ENCODE measurements at regions not wholly inside any gene's neighbourhood (a gene's known extent, or its start where the extent isn't known, plus 50 kb on each side); places are given as distances from the start of the nearest gene placed in this dataset.

DNA sequence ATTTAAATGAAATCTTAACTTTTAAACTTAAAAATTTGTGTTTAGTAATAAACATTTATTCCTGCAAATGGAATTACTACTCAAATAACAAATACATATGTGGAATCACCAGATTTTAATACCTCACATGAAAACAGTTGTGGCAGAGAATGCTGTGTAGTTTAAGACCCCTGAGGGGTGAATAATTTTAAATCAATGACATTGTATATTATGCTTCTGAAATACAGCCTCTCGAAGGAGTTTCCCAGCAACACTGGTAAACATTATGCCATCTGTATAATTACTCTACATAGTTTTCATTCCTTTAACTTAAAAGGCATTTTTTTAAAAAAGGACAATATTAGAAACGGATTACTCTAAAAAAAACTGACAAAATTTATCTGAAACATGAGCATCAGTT, 2313.3 kb downstream of the ARAP2 start:
- WGBS (ENCODE audit: insufficient coverage): no CpG with 5 or more reads among the region's 2 CpGs
- Histone ChIP-seq H3K4me2 (replicated peaks; ENCODE audit: extremely low read depth, low read length, poor library complexity, severe bottlenecking) (no peak overlapping the region), H3K36me3 (replicated peaks in 1 of 2; ENCODE audit: control insufficient read depth in 1 of 2, insufficient read depth in 2 of 2, low read length in 2 of 2) (no peaks in the 10 kb centered on the region), H3K27me3 (ENCODE audit: control insufficient read depth in 2 of 2, insufficient read depth in 2 of 2, low read length in 2 of 2) (no peaks in the 10 kb centered on the region), H3K27ac (ENCODE audit: low read depth in 1 of 2, low read length in 2 of 2) (no peak overlapping the region), H3K4me1 (ENCODE audit: control insufficient read depth in 1 of 2, insufficient read depth in 2 of 2, low read length in 2 of 2) (no peaks in the 10 kb centered on the region), H2AFZ (ENCODE audit: insufficient read depth, low read depth, low read length, poor library complexity, severe bottlenecking) (no peak overlapping the region), H3K79me2 (ENCODE audit: insufficient read depth, low read length) (no peaks in the 10 kb centered on the region), H3K4me3 (replicated peaks in 1 of 3; ENCODE audit: low read depth in 2 of 3, low read length in 3 of 3) (no peak overlapping the region), H3K9ac (ENCODE audit: insufficient read depth, low read length, poor library complexity, severe bottlenecking) (no peak overlapping the region), H4K20me1 (ENCODE audit: insufficient read depth, low read length) (no peaks in the 10 kb centered on the region), H3K9me3 (replicated peaks in 1 of 2; ENCODE audit: control insufficient read depth in 1 of 2, insufficient read depth in 1 of 2, low read length in 2 of 2) (no peaks in the 10 kb centered on the region)
- Mint-ChIP-seq H3K27me3 (ENCODE audit: low read depth in 3 of 3) (peaks cover 0 to 2% (median 2%) of the 10 kb centered on the region in 3 donors), H3K4me3 (no peak overlapping the region), H3K27ac (no peak overlapping the region), H3K4me1 (no peaks in the 10 kb centered on the region), H3K9me3 (peaks cover 0 to 5% (median 0%) of the 10 kb centered on the region in 7 donors), H3K36me3 (no peaks in the 10 kb centered on the region)
- intact Hi-C loops (cut with micrococcal nuclease): no loop called here
- TF ChIP-seq, protein P1, sequence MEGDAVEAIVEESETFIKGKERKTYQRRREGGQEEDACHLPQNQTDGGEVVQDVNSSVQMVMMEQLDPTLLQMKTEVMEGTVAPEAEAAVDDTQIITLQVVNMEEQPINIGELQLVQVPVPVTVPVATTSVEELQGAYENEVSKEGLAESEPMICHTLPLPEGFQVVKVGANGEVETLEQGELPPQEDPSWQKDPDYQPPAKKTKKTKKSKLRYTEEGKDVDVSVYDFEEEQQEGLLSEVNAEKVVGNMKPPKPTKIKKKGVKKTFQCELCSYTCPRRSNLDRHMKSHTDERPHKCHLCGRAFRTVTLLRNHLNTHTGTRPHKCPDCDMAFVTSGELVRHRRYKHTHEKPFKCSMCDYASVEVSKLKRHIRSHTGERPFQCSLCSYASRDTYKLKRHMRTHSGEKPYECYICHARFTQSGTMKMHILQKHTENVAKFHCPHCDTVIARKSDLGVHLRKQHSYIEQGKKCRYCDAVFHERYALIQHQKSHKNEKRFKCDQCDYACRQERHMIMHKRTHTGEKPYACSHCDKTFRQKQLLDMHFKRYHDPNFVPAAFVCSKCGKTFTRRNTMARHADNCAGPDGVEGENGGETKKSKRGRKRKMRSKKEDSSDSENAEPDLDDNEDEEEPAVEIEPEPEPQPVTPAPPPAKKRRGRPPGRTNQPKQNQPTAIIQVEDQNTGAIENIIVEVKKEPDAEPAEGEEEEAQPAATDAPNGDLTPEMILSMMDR (IDR thresholded peaks at IDR 0.05): no peak
- DNase-seq: no peak

DNA sequence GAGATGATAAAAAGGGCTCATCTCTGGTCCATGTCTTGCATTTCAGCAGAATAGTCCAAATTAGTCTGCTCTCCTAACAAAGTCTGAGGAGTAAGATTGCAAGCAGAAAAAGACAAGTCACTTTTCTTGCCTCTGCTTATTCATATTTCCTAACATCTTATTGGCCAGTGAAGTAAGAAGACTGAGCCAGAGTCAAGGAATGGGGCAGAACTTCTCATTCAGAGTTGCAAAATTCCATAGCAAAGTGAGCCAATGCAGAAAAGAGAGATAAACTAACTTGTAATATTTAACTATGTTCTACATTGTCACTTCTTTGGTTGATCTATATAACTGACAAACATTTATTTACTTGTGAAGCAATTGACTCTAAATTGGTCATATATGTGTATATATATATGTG, 2304.0 kb downstream of the ARAP2 start:
- DNase-seq: no peak
- H4K20me1 ChIP-seq (ENCODE audit: insufficient read depth, low read length): no peaks in the 10 kb centered on the region
- TF ChIP-seq, protein P1 (IDR thresholded peaks at IDR 0.05): no peak
- H3K4me2 ChIP-seq (replicated peaks; ENCODE audit: extremely low read depth, low read length, poor library complexity, severe bottlenecking): no peak overlapping the region
- no peak overlapping the region for H3K27ac Mint-ChIP-seq
- no peak overlapping the region for H3K27ac ChIP-seq (ENCODE audit: low read depth in 1 of 2, low read length in 2 of 2)
- no peak overlapping the region for H3K4me3 ChIP-seq (replicated peaks in 1 of 3; ENCODE audit: low read depth in 2 of 3, low read length in 3 of 3)
- no peak overlapping the region for H3K9ac ChIP-seq (ENCODE audit: insufficient read depth, low read length, poor library complexity, severe bottlenecking)
- intact Hi-C loops (cut with micrococcal nuclease): no loop called here
- no peaks in the 10 kb centered on the region for H3K27me3 Mint-ChIP-seq (ENCODE audit: low read depth in 3 of 3)
- H3K36me3 ChIP-seq (replicated peaks in 1 of 2; ENCODE audit: control insufficient read depth in 1 of 2, insufficient read depth in 2 of 2, low read length in 2 of 2): no peaks in the 10 kb centered on the region
- H3K36me3 Mint-ChIP-seq: no peaks in the 10 kb centered on the region
- H3K79me2 ChIP-seq (ENCODE audit: insufficient read depth, low read length): no peaks in the 10 kb centered on the region
- H2AFZ ChIP-seq (ENCODE audit: insufficient read depth, low read depth, low read length, poor library complexity, severe bottlenecking): no peak overlapping the region
- no peaks in the 10 kb centered on the region for H3K27me3 ChIP-seq (ENCODE audit: control insufficient read depth in 2 of 2, insufficient read depth in 2 of 2, low read length in 2 of 2)
- H3K4me1 Mint-ChIP-seq: no peaks in the 10 kb centered on the region
- no peaks in the 10 kb centered on the region for H3K9me3 ChIP-seq (replicated peaks in 1 of 2; ENCODE audit: control insufficient read depth in 1 of 2, insufficient read depth in 1 of 2, low read length in 2 of 2)
- no peak overlapping the region for H3K4me3 Mint-ChIP-seq
- no peaks in the 10 kb centered on the region for H3K4me1 ChIP-seq (ENCODE audit: control insufficient read depth in 1 of 2, insufficient read depth in 2 of 2, low read length in 2 of 2)
- H3K9me3 Mint-ChIP-seq: peaks cover 0 to 8% (median 0%) of the 10 kb centered on the region in 7 donors
